Neural progenitor cell (in vitro differentiated cells): ENCODE measurements at regions not wholly inside any gene's neighbourhood (a gene's known extent, or its start where the extent isn't known, plus 50 kb on each side); places are given as distances from the start of the nearest gene placed in this dataset.

Experiments used
- EZH2 ChIP-seq: fragments of 200-600 bp; sonication (generic); IDR thresholded peaks from 2 replicates; pipeline ENCODE4 v1.6.1; 2017; ENCODE audit warnings: antibody characterized with exemption, mild to moderate bottlenecking, moderate library complexity
- TF ChIP-seq, protein P1 (sequence below): fragments of 200-600 bp; sonication (generic); IDR thresholded peaks from 2 replicates; pipeline ENCODE4 v1.5.1; 2017; ENCODE audit warnings: antibody characterized with exemption, mild to moderate bottlenecking

DNA sequence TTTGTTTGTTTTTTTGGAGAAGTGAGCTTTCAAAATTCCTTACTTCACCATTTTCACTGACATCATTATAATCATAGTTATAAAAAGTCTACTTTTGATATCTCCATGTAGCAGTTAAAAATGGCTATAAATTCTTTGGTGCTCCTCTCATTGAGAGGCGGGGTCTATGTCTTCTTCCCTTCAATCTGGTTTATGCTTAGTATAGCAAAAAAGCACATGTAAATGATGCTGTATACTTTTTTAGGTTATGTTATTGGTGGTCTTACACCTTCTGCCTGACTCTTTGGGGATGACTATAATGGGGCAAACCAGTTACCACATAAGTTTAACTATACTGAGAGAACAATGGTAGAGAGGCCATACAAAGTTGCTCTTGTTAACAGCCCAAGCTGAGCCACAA, 289.6 kb downstream of the EPM2A start:
- TF ChIP-seq, protein P1, sequence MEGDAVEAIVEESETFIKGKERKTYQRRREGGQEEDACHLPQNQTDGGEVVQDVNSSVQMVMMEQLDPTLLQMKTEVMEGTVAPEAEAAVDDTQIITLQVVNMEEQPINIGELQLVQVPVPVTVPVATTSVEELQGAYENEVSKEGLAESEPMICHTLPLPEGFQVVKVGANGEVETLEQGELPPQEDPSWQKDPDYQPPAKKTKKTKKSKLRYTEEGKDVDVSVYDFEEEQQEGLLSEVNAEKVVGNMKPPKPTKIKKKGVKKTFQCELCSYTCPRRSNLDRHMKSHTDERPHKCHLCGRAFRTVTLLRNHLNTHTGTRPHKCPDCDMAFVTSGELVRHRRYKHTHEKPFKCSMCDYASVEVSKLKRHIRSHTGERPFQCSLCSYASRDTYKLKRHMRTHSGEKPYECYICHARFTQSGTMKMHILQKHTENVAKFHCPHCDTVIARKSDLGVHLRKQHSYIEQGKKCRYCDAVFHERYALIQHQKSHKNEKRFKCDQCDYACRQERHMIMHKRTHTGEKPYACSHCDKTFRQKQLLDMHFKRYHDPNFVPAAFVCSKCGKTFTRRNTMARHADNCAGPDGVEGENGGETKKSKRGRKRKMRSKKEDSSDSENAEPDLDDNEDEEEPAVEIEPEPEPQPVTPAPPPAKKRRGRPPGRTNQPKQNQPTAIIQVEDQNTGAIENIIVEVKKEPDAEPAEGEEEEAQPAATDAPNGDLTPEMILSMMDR, result no peak
- no peak for TF ChIP-seq EZH2
